SK-N-SH (cell line): ENCODE measurements at regions not wholly inside any gene's neighbourhood (a gene's known extent, or its start where the extent isn't known, plus 50 kb on each side); places are given as distances from the start of the nearest gene placed in this dataset.
A peak's percentile ranks its signal among the peaks of the same experiment; 100 is the strongest.

Experiments
- CTCF ChIA-PET: fragments of 300-600, 350-600 bp; formaldehyde crosslinking; extraction: SDS; loops from one replicate; lab custom pipeline; 2021; lab: Yijun Ruan, JAX
- POLR2A ChIA-PET: fragments of 350-600 bp; sonication (Branson Sonifier 250); formaldehyde crosslinking; extraction: SDS; loops from one replicate; lab custom pipeline; 2020; ENCODE audit warnings: antibody characterized with exemption, inconsistent platforms; lab: Yijun Ruan, JAX
- DNase-seq: peaks from one replicate; pipeline ENCODE4 v3.0.0; 2012
- H2AFZ ChIP-seq: fragments of 200-600 bp; sonication (generic); 2 replicates; pipeline ENCODE4 v1.8.1; 2016; ENCODE audit warnings: antibody characterized with exemption, mild to moderate bottlenecking, low read depth
- H3F3A ChIP-seq: fragments of 200-600 bp; sonication (generic); replicated peaks from 2 replicates; pipeline ENCODE3; 2016; ENCODE audit warnings: antibody characterized with exemption, mild to moderate bottlenecking; ENCODE audit not compliant: insufficient read depth
- H3K27ac ChIP-seq, 2 experiments: fragments of 200-500 bp in 1 of 2; fragments of 200-600 bp in 1 of 2; sonication (Bioruptor generic) in 1 of 2; sonication (generic), shearing (Covaris generic) in 1 of 2; 2 replicates each; pipeline versions ENCODE4 v1.5.1 to v1.6.1; 2014 to 2016; ENCODE audit warnings: low read depth in 2 of 2, inconsistent platforms in 1 of 2, low read length in 1 of 2, mild to moderate bottlenecking in 1 of 2, mixed read lengths in 1 of 2
- H3K27me3 ChIP-seq: fragments of 200-600 bp; sonication (generic), shearing (Covaris generic); 2 replicates; pipeline ENCODE4 v1.6.1; 2016; ENCODE audit warnings: mixed run types; ENCODE audit not compliant: insufficient read depth
- H3K36me3 ChIP-seq, 2 experiments: fragments of 200-500 bp in 1 of 2; fragments of 200-600 bp in 1 of 2; sonication (Bioruptor generic) in 1 of 2; sonication (generic) in 1 of 2; replicated peaks in 1 of 2; 2 replicates each; pipeline versions ENCODE3 to v1.5.1; 2014 to 2016; ENCODE audit warnings: low read length in 1 of 2, mild to moderate bottlenecking in 1 of 2; ENCODE audit not compliant: insufficient read depth in 2 of 2, control insufficient read depth in 1 of 2
- H3K4me1 ChIP-seq, 2 experiments: fragments of 200-500 bp in 1 of 2; fragments of 200-600 bp in 1 of 2; sonication (Bioruptor generic) in 1 of 2; sonication (generic), shearing (Covaris generic) in 1 of 2; 2 replicates each; pipeline versions ENCODE4 v1.5.1 to v1.6.1; 2014 to 2016; ENCODE audit warnings: low read depth in 1 of 2, low read length in 1 of 2, mixed run types in 1 of 2; ENCODE audit not compliant: insufficient read depth in 2 of 2, control insufficient read depth in 1 of 2
- H3K4me2 ChIP-seq: fragments of 200-600 bp; sonication (generic), shearing (Covaris generic); 2 replicates; pipeline ENCODE4 v1.6.1; 2017; ENCODE audit warnings: mixed run types
- H3K4me3 ChIP-seq, 2 experiments: fragments of 200-500 bp in 1 of 2; fragments of 200-600 bp in 1 of 2; sonication (Bioruptor generic) in 1 of 2; sonication (generic), shearing (Covaris generic) in 1 of 2; 2 replicates each; pipeline versions ENCODE4 v1.5.1 to v1.8.1; 2014 to 2016; ENCODE audit warnings: low read depth in 2 of 2, inconsistent platforms in 1 of 2, low read length in 1 of 2, mild to moderate bottlenecking in 1 of 2, mixed read lengths in 1 of 2, moderate library complexity in 1 of 2
- H3K79me2 ChIP-seq: fragments of 200-600 bp; sonication (generic); 2 replicates; pipeline ENCODE4 v1.8.1; 2017; ENCODE audit warnings: mild to moderate bottlenecking; ENCODE audit not compliant: insufficient read depth
- H3K9ac ChIP-seq: fragments of 200-600 bp; sonication (generic); 2 replicates; pipeline ENCODE4 v1.6.1; 2017; ENCODE audit warnings: mixed run types
- H3K9me2 ChIP-seq: fragments of 200-600 bp; sonication (generic); 2 replicates; pipeline ENCODE4 v1.6.1; 2017; ENCODE audit warnings: mixed run types
- H3K9me3 ChIP-seq: fragments of 200-600 bp; sonication (generic); 2 replicates; pipeline ENCODE4 v1.6.1; 2017; ENCODE audit warnings: mixed run types, mild to moderate bottlenecking, moderate library complexity
- H4K20me1 ChIP-seq: fragments of 200-600 bp; sonication (generic); 2 replicates; pipeline ENCODE4 v1.6.1; 2017; ENCODE audit warnings: mild to moderate bottlenecking, mixed run types; ENCODE audit not compliant: insufficient read depth
- CTCF ChIP-seq: fragments of 200-600 bp; sonication (generic); IDR thresholded peaks from 2 replicates; pipeline ENCODE4 v1.6.1; 2017; ENCODE audit warnings: antibody characterized with exemption, mild to moderate bottlenecking, moderate library complexity
- ELF1 ChIP-seq: IDR thresholded peaks from 2 replicates; pipeline ENCODE4 v1.4.0; 2012
- EP300 ChIP-seq, 2 experiments: IDR thresholded peaks; 2 replicates each; pipeline versions ENCODE4 v1.4.0 to v1.6.1; 2012; ENCODE audit warnings: borderline replicate concordance in 1 of 2, low read depth in 1 of 2, low read length in 1 of 2
- EZH2phosphoT487 ChIP-seq: fragments of 200-600 bp; sonication (generic); IDR thresholded peaks from 2 replicates; pipeline ENCODE4 v1.6.1; 2017; ENCODE audit warnings: low read depth, mixed run types, mild to moderate bottlenecking, antibody characterized with exemption, moderate library complexity, borderline replicate concordance
- GABPA ChIP-seq: IDR thresholded peaks from 2 replicates; pipeline ENCODE4 v1.4.0; 2012; ENCODE audit warnings: low read depth, mild to moderate bottlenecking
- JUND ChIP-seq: IDR thresholded peaks from 2 replicates; pipeline ENCODE4 v1.4.0; 2012
- MXI1 ChIP-seq: IDR thresholded peaks from 2 replicates; pipeline ENCODE4 v1.6.1; 2012; ENCODE audit warnings: mild to moderate bottlenecking, low read depth, low read length, improper control_type of control experiment
- RAD21 ChIP-seq: IDR thresholded peaks from 2 replicates; pipeline ENCODE4 v1.6.1; 2012; ENCODE audit warnings: mild to moderate bottlenecking, low read length
- REST ChIP-seq: IDR thresholded peaks from 2 replicates; pipeline ENCODE4 v1.6.1; 2012; ENCODE audit warnings: mild to moderate bottlenecking, low read depth, low read length, moderate library complexity
- RXRA ChIP-seq: IDR thresholded peaks from 2 replicates; pipeline ENCODE4 v1.4.0; 2012; ENCODE audit warnings: low read depth, mild to moderate bottlenecking, borderline replicate concordance
- SMC3 ChIP-seq: IDR thresholded peaks from 2 replicates; pipeline ENCODE4 v1.6.1; 2012; ENCODE audit warnings: low read depth, low read length, improper control_type of control experiment
- TCF12 ChIP-seq: IDR thresholded peaks from 2 replicates; pipeline ENCODE4 v1.4.0; 2012
- USF1 ChIP-seq: IDR thresholded peaks from 2 replicates; pipeline ENCODE4 v1.4.0; 2012; ENCODE audit warnings: low read depth, borderline replicate concordance
- YY1 ChIP-seq: IDR thresholded peaks from 2 replicates; pipeline ENCODE4 v1.4.0; 2012; ENCODE audit warnings: low read depth, mild to moderate bottlenecking
- WGBS: methylation state at CpG from one replicate; pipeline ENCODE4 v1.1.6; 2017; ENCODE audit warnings: low lambda C conversion rate; 5-methylcytosine and 5-hydroxymethylcytosine counted together
- TF ChIP-seq, protein P1 (sequence below): fragments of 150-350 bp; IDR thresholded peaks from 2 replicates; pipeline ENCODE4 v1.6.1; 2016; ENCODE audit warnings: mild to moderate bottlenecking, low read depth, low read length
- TF ChIP-seq, protein P2 (sequence below): IDR thresholded peaks from 2 replicates; pipeline ENCODE4; 2012

- no peaks in the 10 kb centered on the region for H3K36me3 ChIP-seq
- no peaks in the 10 kb centered on the region for H3F3A ChIP-seq
- 0 out of 4 replicates have a peak overlapping the region, but pooled peaks of 1 of the 2 experiments have one; percentile 5 for H3K27ac ChIP-seq
- POLR2A ChIA-PET, result no interaction called here
- no peaks in the 10 kb centered on the region for H3K9me2 ChIP-seq
- H3K4me3 ChIP-seq, result peak overlapping the region; percentile 33 to 59
- H4K20me1 ChIP-seq, result no peaks in the 10 kb centered on the region
- H3K79me2 ChIP-seq, result no peaks in the 10 kb centered on the region
- no peaks in the 10 kb centered on the region for H3K9me3 ChIP-seq
- H3K27me3 ChIP-seq, result no peaks in the 10 kb centered on the region
- DNase-seq, result no peak
- CTCF ChIA-PET, result interaction anchor here (1.5 to 5.2 kb wide), 2 partner anchors 11 to 562 kb away, joined by 4 to 38 read pairs; no protein-coding TSS in a partner anchor
- TF ChIP-seq EP300 (IDR thresholded peaks at IDR 0.05; ENCODE audit: borderline replicate concordance in 1 of 2, low read depth in 1 of 2, low read length in 1 of 2) (no peak), RAD21 (no peak), MXI1 (no peak), REST (no peak), RXRA (no peak), YY1 (no peak), USF1 (no peak), GABPA (no peak), CTCF (no peak), JUND (no peak), SMC3 (no peak), ELF1 (no peak), TCF12 (no peak), EZH2phosphoT487 (no peak)
- TF ChIP-seq, protein P1, sequence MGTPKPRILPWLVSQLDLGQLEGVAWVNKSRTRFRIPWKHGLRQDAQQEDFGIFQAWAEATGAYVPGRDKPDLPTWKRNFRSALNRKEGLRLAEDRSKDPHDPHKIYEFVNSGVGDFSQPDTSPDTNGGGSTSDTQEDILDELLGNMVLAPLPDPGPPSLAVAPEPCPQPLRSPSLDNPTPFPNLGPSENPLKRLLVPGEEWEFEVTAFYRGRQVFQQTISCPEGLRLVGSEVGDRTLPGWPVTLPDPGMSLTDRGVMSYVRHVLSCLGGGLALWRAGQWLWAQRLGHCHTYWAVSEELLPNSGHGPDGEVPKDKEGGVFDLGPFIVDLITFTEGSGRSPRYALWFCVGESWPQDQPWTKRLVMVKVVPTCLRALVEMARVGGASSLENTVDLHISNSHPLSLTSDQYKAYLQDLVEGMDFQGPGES, result no peak
- TF ChIP-seq, protein P2, sequence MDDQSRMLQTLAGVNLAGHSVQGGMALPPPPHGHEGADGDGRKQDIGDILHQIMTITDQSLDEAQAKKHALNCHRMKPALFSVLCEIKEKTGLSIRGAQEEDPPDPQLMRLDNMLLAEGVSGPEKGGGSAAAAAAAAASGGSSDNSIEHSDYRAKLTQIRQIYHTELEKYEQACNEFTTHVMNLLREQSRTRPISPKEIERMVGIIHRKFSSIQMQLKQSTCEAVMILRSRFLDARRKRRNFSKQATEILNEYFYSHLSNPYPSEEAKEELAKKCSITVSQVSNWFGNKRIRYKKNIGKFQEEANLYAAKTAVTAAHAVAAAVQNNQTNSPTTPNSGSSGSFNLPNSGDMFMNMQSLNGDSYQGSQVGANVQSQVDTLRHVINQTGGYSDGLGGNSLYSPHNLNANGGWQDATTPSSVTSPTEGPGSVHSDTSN, result no peak
- TF ChIP-seq, all 33 proteins: peak for 0
- Histone ChIP-seq H3K9ac (peak overlapping the region; percentile 24; the same call in 1 of the 2 replicates), H2AFZ (peak overlapping the region; percentile 94), H3K4me1 (no peaks in the 10 kb centered on the region), H3K4me2 (peak overlapping the region; percentile 69)
- WGBS, result 38% methylated on average over 17 of the region's 17 CpGs
These were observed 323.1 kb upstream of the FAM78B start for GRCh38 chr1:166489670-166490436.
